ENCODE measurements at regions not wholly inside any gene's neighbourhood (a gene's known extent, or its start where the extent isn't known, plus 50 kb on each side); places are given as distances from the start of the nearest gene placed in this dataset.

DNA sequence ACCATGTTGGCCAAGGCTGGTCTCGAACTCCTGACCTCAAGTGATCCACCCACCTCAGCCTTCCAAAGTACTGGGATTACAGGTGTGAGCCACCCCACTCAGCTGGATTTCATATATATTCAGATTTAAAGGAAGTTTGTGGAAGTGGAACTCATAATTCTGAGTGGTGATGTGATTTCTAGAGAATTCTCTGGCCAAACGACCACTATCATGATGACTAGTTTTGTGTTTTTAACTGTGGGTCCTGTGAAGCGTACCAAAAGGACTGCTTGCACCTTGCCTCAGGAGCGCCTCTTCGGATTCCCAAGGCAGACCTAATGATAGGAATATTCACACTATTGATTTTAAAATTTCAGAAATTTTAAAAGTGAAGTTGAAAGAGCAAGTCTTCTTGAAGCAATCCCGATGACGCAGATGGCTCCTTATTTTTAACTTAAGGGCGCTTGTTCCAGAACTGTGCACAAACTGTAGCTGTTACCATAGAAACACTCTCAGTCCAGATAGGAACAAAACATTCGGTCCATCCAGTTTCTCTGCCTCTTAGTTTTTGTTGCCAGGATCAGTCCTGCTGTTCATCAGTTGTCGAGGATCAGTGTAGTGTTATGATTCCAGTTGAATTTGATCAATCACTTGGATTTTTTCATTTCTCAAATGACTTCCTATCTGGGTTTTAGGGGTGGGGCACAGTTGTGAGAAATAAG lies 51.7 kb upstream of the CLCN4 start:
- Histone ChIP-seq H3K4me2 (ENCODE audit: low read depth, low read length) (no peak overlapping the region), H3K27ac (ENCODE audit: extremely low read length, insufficient read depth, low read length) (no peak overlapping the region), H3K9ac (ENCODE audit: insufficient read depth, low read depth, low read length) (no peak overlapping the region), H3K4me1 (ENCODE audit: insufficient read depth, low read length) (peaks cover 23% of the 10 kb centered on the region), H3K79me2 (ENCODE audit: insufficient read depth, low read length) (no peaks in the 10 kb centered on the region), H4K20me1 (ENCODE audit: insufficient read depth, low read length) (no peaks in the 10 kb centered on the region), H2AFZ (ENCODE audit: low read length) (no peak overlapping the region), H3K27me3 (ENCODE audit: control insufficient read depth in 1 of 2, insufficient read depth in 2 of 2, low read length in 2 of 2) (no peaks in the 10 kb centered on the region), H3K36me3 (replicated peaks in 1 of 2; ENCODE audit: control insufficient read depth in 1 of 2, insufficient read depth in 2 of 2, low read length in 2 of 2) (no peaks in the 10 kb centered on the region), H3K4me3 (replicated peaks in 1 of 3; ENCODE audit: insufficient read depth in 1 of 3, low read depth in 2 of 3, low read length in 3 of 3) (no peak overlapping the region), H3K9me3 (ENCODE audit: low read length) (no peaks in the 10 kb centered on the region)
- no TSS peak for BruUV-seq (replicated peaks)
- WGBS (ENCODE audit: low lambda C conversion rate) = over 99% methylated on average over 9 of the region's 10 CpGs
- ChIA-PET POLR2A (no interaction called here), CTCF (ENCODE audit: low intra/inter-chr PET ratio, low total read pairs) (no interaction called here)
- TF ChIP-seq, protein P1, sequence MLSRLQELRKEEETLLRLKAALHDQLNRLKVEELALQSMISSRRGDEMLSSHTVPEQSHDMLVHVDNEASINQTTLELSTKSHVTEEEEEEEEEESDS (CRISPR knock-in tag; IDR thresholded peaks at IDR 0.05; ENCODE audit: borderline replicate concordance) = no peak
- no peak for TF ChIP-seq PHF8 (CRISPR knock-in tag; IDR thresholded peaks at IDR 0.05)
- no peak for TF ChIP-seq ZNF569 (CRISPR knock-in tag; IDR thresholded peaks at IDR 0.05; ENCODE audit: borderline replicate concordance)
- TF ChIP-seq HOXA7 (CRISPR knock-in tag; IDR thresholded peaks at IDR 0.05) = no peak
- TF ChIP-seq PPARG (CRISPR knock-in tag; conservative IDR thresholded peaks at IDR 0.05) = no peak
- TF ChIP-seq EHMT2 (IDR thresholded peaks at IDR 0.05; ENCODE audit: borderline replicate concordance, low read depth, low read length) = no peak
- TF ChIP-seq ZNF274 (CRISPR knock-in tag; IDR thresholded peaks at IDR 0.05) = no peak
- no peak for TF ChIP-seq SP5 (CRISPR knock-in tag; IDR thresholded peaks at IDR 0.05; ENCODE audit: borderline replicate concordance, low read depth)
- intact Hi-C loops (cut with micrococcal nuclease; ENCODE audit: unreplicated experiment) = loop anchor here (5.0 kb wide), 1 partner anchor 108 kb away; no protein-coding TSS in a partner anchor
- in situ Hi-C loops (cut with HindIII; ENCODE audit: extremely low pct_ligation_motif_present, low pct_unique_long_range_greater_than_20kb) = loop anchor here (10.0 kb wide), 1 partner anchor 220 kb away; no protein-coding TSS in a partner anchor
- DNase-seq (ENCODE audit: low spot score) (no peak), ATAC-seq (no peak), FAIRE-seq (no peak)

DNA sequence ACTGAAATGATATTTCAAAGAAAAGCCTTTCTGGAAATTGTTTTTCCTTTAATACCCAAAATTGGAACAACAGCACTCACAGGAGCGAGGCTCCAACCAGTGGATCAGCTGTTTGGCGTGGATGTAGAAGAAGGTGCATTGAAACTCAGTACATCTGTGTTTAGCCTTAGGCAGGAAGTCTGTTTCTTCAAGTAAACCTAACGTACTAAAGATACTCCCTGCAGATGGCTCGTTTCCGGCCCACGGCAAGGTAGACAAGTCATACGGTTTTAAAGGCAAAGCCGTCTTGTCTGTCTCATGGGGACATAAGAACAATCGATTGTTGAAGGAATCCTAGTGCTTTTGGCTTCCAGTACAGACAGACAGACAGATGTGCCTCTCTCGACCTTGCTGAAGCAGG lies 50.0 kb upstream of the CLCN4 start:
- CTCF ChIA-PET (ENCODE audit: low intra/inter-chr PET ratio, low total read pairs) = no interaction called here
- H3K4me2 ChIP-seq (ENCODE audit: low read depth, low read length) = no peak overlapping the region
- H4K20me1 ChIP-seq (ENCODE audit: insufficient read depth, low read length) = no peaks in the 10 kb centered on the region
- no TSS peak for BruUV-seq (replicated peaks)
- no peak overlapping the region for H3K9ac ChIP-seq (ENCODE audit: insufficient read depth, low read depth, low read length)
- H2AFZ ChIP-seq (ENCODE audit: low read length) = no peak overlapping the region
- H3K36me3 ChIP-seq (replicated peaks in 1 of 2; ENCODE audit: control insufficient read depth in 1 of 2, insufficient read depth in 2 of 2, low read length in 2 of 2) = no peaks in the 10 kb centered on the region
- H3K27ac ChIP-seq (ENCODE audit: extremely low read length, insufficient read depth, low read length) = no peak overlapping the region
- H3K4me3 ChIP-seq (replicated peaks in 1 of 3; ENCODE audit: insufficient read depth in 1 of 3, low read depth in 2 of 3, low read length in 3 of 3) = no peak overlapping the region
- ATAC-seq (no peak), FAIRE-seq (no peak), DNase-seq (ENCODE audit: low spot score) (no peak)
- H3K9me3 ChIP-seq (ENCODE audit: low read length) = no peaks in the 10 kb centered on the region
- no peaks in the 10 kb centered on the region for H3K27me3 ChIP-seq (ENCODE audit: control insufficient read depth in 1 of 2, insufficient read depth in 2 of 2, low read length in 2 of 2)
- peaks cover 17% of the 10 kb centered on the region for H3K4me1 ChIP-seq (ENCODE audit: insufficient read depth, low read length)
- no peaks in the 10 kb centered on the region for H3K79me2 ChIP-seq (ENCODE audit: insufficient read depth, low read length)
- POLR2A ChIA-PET = no interaction called here
- 96% methylated on average over 5 of the region's 10 CpGs for WGBS (ENCODE audit: low lambda C conversion rate)
- in situ Hi-C loops (cut with HindIII; ENCODE audit: extremely low pct_ligation_motif_present, low pct_unique_long_range_greater_than_20kb) = loop anchor here (10.0 kb wide), 1 partner anchor 222 kb away; no protein-coding TSS in a partner anchor
- intact Hi-C loops (cut with micrococcal nuclease; ENCODE audit: unreplicated experiment) = no loop called here
- TF ChIP-seq, protein P2, sequence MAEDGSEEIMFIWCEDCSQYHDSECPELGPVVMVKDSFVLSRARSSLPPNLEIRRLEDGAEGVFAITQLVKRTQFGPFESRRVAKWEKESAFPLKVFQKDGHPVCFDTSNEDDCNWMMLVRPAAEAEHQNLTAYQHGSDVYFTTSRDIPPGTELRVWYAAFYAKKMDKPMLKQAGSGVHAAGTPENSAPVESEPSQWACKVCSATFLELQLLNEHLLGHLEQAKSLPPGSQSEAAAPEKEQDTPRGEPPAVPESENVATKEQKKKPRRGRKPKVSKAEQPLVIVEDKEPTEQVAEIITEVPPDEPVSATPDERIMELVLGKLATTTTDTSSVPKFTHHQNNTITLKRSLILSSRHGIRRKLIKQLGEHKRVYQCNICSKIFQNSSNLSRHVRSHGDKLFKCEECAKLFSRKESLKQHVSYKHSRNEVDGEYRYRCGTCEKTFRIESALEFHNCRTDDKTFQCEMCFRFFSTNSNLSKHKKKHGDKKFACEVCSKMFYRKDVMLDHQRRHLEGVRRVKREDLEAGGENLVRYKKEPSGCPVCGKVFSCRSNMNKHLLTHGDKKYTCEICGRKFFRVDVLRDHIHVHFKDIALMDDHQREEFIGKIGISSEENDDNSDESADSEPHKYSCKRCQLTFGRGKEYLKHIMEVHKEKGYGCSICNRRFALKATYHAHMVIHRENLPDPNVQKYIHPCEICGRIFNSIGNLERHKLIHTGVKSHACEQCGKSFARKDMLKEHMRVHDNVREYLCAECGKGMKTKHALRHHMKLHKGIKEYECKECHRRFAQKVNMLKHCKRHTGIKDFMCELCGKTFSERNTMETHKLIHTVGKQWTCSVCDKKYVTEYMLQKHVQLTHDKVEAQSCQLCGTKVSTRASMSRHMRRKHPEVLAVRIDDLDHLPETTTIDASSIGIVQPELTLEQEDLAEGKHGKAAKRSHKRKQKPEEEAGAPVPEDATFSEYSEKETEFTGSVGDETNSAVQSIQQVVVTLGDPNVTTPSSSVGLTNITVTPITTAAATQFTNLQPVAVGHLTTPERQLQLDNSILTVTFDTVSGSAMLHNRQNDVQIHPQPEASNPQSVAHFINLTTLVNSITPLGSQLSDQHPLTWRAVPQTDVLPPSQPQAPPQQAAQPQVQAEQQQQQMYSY (CRISPR knock-in tag; IDR thresholded peaks at IDR 0.05) = no peak
- TF ChIP-seq HES4 (CRISPR knock-in tag; IDR thresholded peaks at IDR 0.05; ENCODE audit: borderline replicate concordance) (no peak), SMARCE1 (IDR thresholded peaks at IDR 0.05; ENCODE audit: borderline replicate concordance) (no peak), PRMT3 (CRISPR knock-in tag; IDR thresholded peaks at IDR 0.05; ENCODE audit: borderline replicate concordance, low read depth) (no peak), MTA1 (CRISPR knock-in tag; IDR thresholded peaks at IDR 0.05; ENCODE audit: borderline replicate concordance) (no peak), KAT8 (CRISPR knock-in tag; IDR thresholded peaks at IDR 0.05) (no peak)
- TF ChIP-seq, protein P3, sequence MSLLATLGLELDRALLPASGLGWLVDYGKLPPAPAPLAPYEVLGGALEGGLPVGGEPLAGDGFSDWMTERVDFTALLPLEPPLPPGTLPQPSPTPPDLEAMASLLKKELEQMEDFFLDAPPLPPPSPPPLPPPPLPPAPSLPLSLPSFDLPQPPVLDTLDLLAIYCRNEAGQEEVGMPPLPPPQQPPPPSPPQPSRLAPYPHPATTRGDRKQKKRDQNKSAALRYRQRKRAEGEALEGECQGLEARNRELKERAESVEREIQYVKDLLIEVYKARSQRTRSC (CRISPR knock-in tag; IDR thresholded peaks at IDR 0.05; ENCODE audit: low read depth) = no peak
